ENCODE measurements at regions not wholly inside any gene's neighbourhood (a gene's known extent, or its start where the extent isn't known, plus 50 kb on each side); places are given as distances from the start of the nearest gene placed in this dataset.

DNA sequence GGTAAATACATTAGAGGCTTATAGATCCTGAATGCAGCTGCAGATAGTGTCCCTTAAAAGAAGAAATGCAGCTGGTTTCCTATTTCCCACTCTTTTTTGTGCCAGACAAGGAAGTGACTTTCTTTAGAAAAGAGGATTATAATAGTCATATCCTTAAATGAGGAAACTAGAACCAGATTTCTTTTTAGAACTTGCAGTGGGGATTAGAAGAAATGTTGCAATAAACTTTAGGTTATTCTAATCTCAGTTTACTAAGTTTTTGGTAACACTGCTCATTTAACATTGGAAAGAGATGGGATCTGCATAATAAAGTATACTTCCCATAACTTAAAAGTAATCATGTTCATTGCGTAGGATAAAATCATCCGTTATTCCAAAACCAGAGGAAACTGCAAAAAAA, 101.9 kb downstream of the SLIT2 start:
- no peak overlapping the region for H3K27ac Mint-ChIP-seq
- CTCF ChIA-PET, result no interaction called here
- no peaks in the 10 kb centered on the region for H3K9me3 Mint-ChIP-seq

DNA sequence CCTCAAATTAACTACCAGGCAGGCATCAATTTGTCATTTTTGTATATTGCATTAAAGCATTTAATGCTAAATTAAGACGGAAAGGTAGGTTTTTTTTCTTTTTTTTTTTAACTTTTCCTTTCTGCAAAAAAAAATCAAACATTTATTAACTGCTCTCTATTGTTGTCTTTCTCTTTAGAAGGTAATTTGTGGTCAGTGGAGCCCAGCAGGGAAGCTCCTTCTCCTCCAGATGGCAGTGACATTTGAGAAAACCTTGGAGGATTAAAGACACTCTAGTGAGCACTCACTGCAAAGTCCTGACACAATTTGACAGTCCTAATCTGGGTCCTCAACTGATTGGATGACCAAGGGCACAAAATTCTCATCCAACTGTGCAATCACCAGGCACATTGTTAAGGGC, 102.4 kb downstream of the SLIT2 start:
- H3K36me3 Mint-ChIP-seq (ENCODE audit: low read depth), result no peaks in the 10 kb centered on the region
- no peaks in the 10 kb centered on the region for H3K4me1 ChIP-seq (ENCODE audit: insufficient read depth, low read length)
- DNase-seq (no peak), ATAC-seq (ENCODE audit: poor library complexity) (no peak)
- H3K36me3 ChIP-seq (ENCODE audit: insufficient read depth, low read length), result no peaks in the 10 kb centered on the region
- POLR2A ChIA-PET, result no interaction called here
- H3K4me1 Mint-ChIP-seq (ENCODE audit: low read depth), result no peaks in the 10 kb centered on the region
- H3K9me3 Mint-ChIP-seq, result no peaks in the 10 kb centered on the region
- intact Hi-C loops (cut with DNase I, micrococcal nuclease), result no loop called here
- no peaks in the 10 kb centered on the region for H3K9me3 ChIP-seq (ENCODE audit: control insufficient read depth in 1 of 2, insufficient read depth in 1 of 2, low read length in 2 of 2)
- no peak overlapping the region for H3K27ac ChIP-seq (ENCODE audit: low read depth in 1 of 2, low read length in 2 of 2)
- H3K27me3 Mint-ChIP-seq, result no peaks in the 10 kb centered on the region
- no peak overlapping the region for H3K4me3 Mint-ChIP-seq
- TF ChIP-seq, protein P1, sequence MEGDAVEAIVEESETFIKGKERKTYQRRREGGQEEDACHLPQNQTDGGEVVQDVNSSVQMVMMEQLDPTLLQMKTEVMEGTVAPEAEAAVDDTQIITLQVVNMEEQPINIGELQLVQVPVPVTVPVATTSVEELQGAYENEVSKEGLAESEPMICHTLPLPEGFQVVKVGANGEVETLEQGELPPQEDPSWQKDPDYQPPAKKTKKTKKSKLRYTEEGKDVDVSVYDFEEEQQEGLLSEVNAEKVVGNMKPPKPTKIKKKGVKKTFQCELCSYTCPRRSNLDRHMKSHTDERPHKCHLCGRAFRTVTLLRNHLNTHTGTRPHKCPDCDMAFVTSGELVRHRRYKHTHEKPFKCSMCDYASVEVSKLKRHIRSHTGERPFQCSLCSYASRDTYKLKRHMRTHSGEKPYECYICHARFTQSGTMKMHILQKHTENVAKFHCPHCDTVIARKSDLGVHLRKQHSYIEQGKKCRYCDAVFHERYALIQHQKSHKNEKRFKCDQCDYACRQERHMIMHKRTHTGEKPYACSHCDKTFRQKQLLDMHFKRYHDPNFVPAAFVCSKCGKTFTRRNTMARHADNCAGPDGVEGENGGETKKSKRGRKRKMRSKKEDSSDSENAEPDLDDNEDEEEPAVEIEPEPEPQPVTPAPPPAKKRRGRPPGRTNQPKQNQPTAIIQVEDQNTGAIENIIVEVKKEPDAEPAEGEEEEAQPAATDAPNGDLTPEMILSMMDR (IDR thresholded peaks at IDR 0.05), result no peak
- H3K4me3 ChIP-seq (ENCODE audit: low read length), result no peak overlapping the region
- CTCF ChIA-PET, result no interaction called here
- H3K27me3 ChIP-seq (ENCODE audit: control insufficient read depth in 1 of 2, insufficient read depth in 2 of 2, low read length in 2 of 2), result no peaks in the 10 kb centered on the region
- H3K27ac Mint-ChIP-seq, result no peak overlapping the region

More for the DNA sequence above, 101.9 kb downstream of the SLIT2 start:
- Mint-ChIP-seq H3K36me3 (ENCODE audit: low read depth) (no peaks in the 10 kb centered on the region), H3K27me3 (no peaks in the 10 kb centered on the region), H3K4me1 (ENCODE audit: low read depth) (no peaks in the 10 kb centered on the region), H3K4me3 (no peak overlapping the region)
- POLR2A ChIA-PET, result no interaction called here
- no peaks in the 10 kb centered on the region for H3K4me1 ChIP-seq (ENCODE audit: insufficient read depth, low read length)
- no peak overlapping the region for H3K27ac ChIP-seq (ENCODE audit: low read depth in 1 of 2, low read length in 2 of 2)
- intact Hi-C loops (cut with DNase I, micrococcal nuclease), result no loop called here
- no peaks in the 10 kb centered on the region for H3K27me3 ChIP-seq (ENCODE audit: control insufficient read depth in 1 of 2, insufficient read depth in 2 of 2, low read length in 2 of 2)
- no peak overlapping the region for H3K4me3 ChIP-seq (ENCODE audit: low read length)
- TF ChIP-seq, protein P1 (IDR thresholded peaks at IDR 0.05), result no peak
- no peaks in the 10 kb centered on the region for H3K36me3 ChIP-seq (ENCODE audit: insufficient read depth, low read length)
- no peak for DNase-seq
- no peaks in the 10 kb centered on the region for H3K9me3 ChIP-seq (ENCODE audit: control insufficient read depth in 1 of 2, insufficient read depth in 1 of 2, low read length in 2 of 2)
- ATAC-seq (ENCODE audit: poor library complexity), result no peak

DNA sequence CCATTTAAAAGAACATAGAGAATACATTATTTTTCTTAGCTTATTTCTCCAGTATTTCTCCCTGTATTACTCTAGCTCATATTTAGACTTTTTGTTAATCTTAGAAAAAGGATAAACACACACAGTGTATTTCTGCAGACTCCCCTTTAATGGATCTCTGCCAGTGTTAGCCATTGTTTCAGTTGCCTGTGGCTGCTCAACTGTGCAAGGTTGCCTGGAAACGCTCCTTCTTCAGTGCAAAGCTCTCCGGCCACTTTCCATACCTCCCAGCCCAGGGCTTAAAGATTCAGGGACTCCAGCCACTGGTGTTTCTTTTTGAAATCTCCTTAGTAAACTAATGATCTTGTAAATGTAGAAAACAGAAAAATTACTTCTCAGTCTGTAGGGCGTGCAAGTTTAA, 104.9 kb downstream of the SLIT2 start:
- no peaks in the 10 kb centered on the region for H3K27me3 Mint-ChIP-seq
- no peaks in the 10 kb centered on the region for H3K9me3 Mint-ChIP-seq
- no peak overlapping the region for H3K4me3 ChIP-seq (ENCODE audit: low read length)
- CTCF ChIA-PET, result no interaction called here
- DNase-seq (no peak), ATAC-seq (ENCODE audit: poor library complexity) (no peak)
- no peaks in the 10 kb centered on the region for H3K4me1 ChIP-seq (ENCODE audit: insufficient read depth, low read length)
- no peak overlapping the region for H3K4me3 Mint-ChIP-seq
- intact Hi-C loops (cut with DNase I, micrococcal nuclease), result no loop called here
- H3K27me3 ChIP-seq (ENCODE audit: control insufficient read depth in 1 of 2, insufficient read depth in 2 of 2, low read length in 2 of 2), result no peaks in the 10 kb centered on the region
- no peak overlapping the region for H3K27ac Mint-ChIP-seq
- TF ChIP-seq, protein P1 (IDR thresholded peaks at IDR 0.05), result no peak
- no peaks in the 10 kb centered on the region for H3K36me3 ChIP-seq (ENCODE audit: insufficient read depth, low read length)
- no peaks in the 10 kb centered on the region for H3K36me3 Mint-ChIP-seq (ENCODE audit: low read depth)
- POLR2A ChIA-PET, result no interaction called here
- H3K27ac ChIP-seq (ENCODE audit: low read depth in 1 of 2, low read length in 2 of 2), result no peak overlapping the region
- H3K4me1 Mint-ChIP-seq (ENCODE audit: low read depth), result no peaks in the 10 kb centered on the region
- H3K9me3 ChIP-seq (ENCODE audit: control insufficient read depth in 1 of 2, insufficient read depth in 1 of 2, low read length in 2 of 2), result no peaks in the 10 kb centered on the region
